ENCODE measurements at regions not wholly inside any gene's neighbourhood (a gene's known extent, or its start where the extent isn't known, plus 50 kb on each side); places are given as distances from the start of the nearest gene placed in this dataset.

DNA sequence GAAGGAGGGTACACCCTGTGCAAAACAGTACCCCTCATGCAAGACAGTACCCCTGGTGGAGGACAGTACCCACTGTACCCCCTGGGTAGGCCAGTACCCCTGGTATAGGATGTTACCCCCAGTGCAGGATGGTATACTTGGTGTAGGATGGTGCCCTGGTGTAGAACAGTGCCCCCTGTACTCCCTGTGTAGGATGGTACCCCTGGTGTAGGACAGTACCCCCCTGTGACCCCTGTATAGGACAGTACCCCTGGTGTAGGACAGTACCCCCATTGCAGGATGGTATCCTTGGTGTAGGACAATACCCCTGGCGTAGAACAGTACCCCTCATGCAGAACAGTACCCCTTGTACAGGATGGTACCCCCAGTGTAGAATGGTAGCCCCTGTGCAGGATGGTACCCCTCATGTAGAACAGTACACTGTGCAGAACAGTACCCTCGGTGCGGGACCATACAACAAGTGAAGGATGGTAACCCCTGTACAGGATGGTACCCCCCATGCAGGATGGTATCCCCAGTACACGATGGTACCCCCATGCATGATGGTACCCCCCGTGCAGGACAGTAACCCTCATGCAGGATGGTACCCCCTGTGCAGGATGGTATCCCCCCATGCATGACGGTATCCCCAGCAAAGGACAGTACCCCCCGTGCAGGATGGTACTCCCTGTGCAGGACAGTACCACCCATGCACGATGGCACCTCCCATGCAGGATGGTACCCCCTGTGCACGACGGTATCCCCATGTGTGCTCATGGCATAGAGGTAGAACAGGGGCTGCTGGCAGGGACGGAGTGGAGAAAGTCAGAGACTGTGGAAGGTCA, 248.0 kb downstream of the DCDC2C start:
- H3K4me3 Mint-ChIP-seq: no peak overlapping the region
- no peaks in the 10 kb centered on the region for H3K4me1 Mint-ChIP-seq (ENCODE audit: low read depth)
- H3K27ac Mint-ChIP-seq: no peak overlapping the region
- no peaks in the 10 kb centered on the region for H3K9me3 Mint-ChIP-seq
- no peaks in the 10 kb centered on the region for H3K27me3 Mint-ChIP-seq
- H3K36me3 Mint-ChIP-seq (ENCODE audit: low read depth): no peaks in the 10 kb centered on the region

DNA sequence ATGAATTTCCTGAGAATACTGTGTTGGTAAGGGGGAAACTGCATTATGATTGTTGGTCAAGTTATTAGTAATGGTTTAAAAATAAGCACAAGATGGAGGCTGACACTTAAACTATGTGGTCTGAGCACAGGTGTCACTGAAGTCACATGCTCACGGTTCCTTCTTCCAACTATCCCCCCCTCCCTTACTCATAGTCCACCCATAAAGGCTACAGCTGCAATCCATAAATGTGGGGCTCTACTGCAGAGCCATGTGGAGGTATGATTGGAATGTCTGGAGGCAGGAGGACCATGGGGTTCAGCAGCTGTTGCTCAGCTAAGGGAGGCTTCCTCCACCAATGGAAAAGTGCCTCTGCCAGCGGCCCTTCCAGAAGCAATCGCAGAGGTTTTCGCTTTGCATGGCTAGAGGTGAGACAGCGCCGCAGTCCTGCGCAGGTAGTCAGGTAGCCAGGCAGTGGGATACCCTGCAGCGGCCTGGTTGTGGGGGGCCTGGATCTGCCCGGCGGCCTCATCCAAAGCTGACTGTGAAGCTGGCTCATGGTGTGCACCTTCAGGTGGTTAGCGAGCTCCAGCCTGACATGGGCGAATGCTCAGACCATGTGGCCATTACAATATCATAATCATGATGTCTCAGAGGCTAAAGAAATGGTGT, 249.6 kb downstream of the DCDC2C start:
- Mint-ChIP-seq H3K36me3 (ENCODE audit: low read depth) (no peaks in the 10 kb centered on the region), H3K4me1 (ENCODE audit: low read depth) (no peaks in the 10 kb centered on the region), H3K4me3 (no peak overlapping the region), H3K27ac (no peak overlapping the region), H3K9me3 (no peaks in the 10 kb centered on the region), H3K27me3 (no peaks in the 10 kb centered on the region)

DNA sequence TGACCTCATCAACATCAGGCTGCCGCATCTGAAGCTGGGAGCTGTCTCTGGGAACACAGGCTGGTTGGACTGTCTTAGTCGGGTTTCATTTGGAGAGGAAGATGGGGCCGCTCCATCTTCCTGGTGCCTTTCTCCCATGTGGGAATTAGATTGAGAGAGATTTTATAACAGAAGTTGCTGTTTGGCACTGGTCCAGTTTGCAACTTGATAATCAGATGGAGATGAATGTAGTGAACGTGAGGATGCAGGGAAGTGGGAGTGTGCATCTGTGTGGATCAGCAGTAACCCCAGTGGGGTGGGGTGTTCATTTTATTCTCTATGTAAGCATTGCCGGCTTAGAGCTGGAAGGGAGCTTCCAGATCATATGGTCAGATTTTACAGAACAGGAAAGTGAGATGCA, 250.9 kb downstream of the DCDC2C start:
- H3K9me3 Mint-ChIP-seq: no peaks in the 10 kb centered on the region
- H3K4me1 Mint-ChIP-seq (ENCODE audit: low read depth): no peaks in the 10 kb centered on the region

DNA sequence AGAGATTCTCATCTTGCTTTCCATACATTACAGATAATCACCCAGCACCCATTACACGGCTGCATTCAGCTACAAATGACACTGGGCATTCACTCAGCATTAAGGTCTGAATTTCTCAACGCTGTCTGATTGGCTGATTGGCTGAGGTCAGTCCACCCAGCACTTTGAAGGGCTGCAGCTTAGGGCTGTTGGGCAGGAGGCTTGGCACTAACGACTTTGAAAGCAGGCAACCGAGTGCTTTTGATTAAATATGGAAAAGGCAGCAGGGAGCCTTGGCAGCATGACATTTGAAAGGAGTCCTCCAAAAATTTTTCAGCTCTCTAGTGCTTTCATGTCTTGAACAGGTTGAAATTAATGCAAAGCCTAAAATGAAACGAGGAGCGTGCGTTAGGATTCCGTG, 253.0 kb downstream of the DCDC2C start:
- Mint-ChIP-seq H3K4me3 (no peak overlapping the region), H3K27ac (no peak overlapping the region), H3K4me1 (ENCODE audit: low read depth) (no peaks in the 10 kb centered on the region), H3K9me3 (no peaks in the 10 kb centered on the region), H3K36me3 (ENCODE audit: low read depth) (no peaks in the 10 kb centered on the region), H3K27me3 (no peaks in the 10 kb centered on the region)

More for the DNA sequence above, 250.9 kb downstream of the DCDC2C start:
- H3K4me3 Mint-ChIP-seq: no peak overlapping the region
- no peaks in the 10 kb centered on the region for H3K27me3 Mint-ChIP-seq
- H3K36me3 Mint-ChIP-seq (ENCODE audit: low read depth): no peaks in the 10 kb centered on the region
- H3K27ac Mint-ChIP-seq: no peak overlapping the region

DNA sequence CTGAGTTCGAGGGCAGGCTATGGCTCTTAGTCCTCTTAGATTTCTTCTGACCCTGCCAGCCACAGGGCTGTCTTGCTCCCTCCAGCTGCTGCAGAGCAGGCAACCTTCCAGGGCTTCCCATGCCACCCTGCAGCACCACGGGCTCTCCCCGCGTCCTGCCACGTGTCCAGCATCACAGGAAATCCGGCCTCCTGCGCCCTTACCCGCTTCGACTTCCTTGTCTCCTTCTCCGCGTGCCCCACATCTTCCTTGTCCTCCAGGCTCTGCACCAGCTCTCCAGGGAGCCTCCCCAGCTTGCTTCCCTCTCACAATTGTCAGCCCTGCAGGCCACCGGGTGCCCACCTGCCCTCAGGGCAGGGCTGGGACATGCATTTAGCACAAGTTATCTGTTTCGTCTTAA, 253.5 kb downstream of the DCDC2C start:
- H3K27me3 Mint-ChIP-seq: no peaks in the 10 kb centered on the region
- H3K9me3 Mint-ChIP-seq: no peaks in the 10 kb centered on the region
- H3K27ac Mint-ChIP-seq: no peak overlapping the region
- no peak overlapping the region for H3K4me3 Mint-ChIP-seq
- no peaks in the 10 kb centered on the region for H3K36me3 Mint-ChIP-seq (ENCODE audit: low read depth)
- H3K4me1 Mint-ChIP-seq (ENCODE audit: low read depth): no peaks in the 10 kb centered on the region

DNA sequence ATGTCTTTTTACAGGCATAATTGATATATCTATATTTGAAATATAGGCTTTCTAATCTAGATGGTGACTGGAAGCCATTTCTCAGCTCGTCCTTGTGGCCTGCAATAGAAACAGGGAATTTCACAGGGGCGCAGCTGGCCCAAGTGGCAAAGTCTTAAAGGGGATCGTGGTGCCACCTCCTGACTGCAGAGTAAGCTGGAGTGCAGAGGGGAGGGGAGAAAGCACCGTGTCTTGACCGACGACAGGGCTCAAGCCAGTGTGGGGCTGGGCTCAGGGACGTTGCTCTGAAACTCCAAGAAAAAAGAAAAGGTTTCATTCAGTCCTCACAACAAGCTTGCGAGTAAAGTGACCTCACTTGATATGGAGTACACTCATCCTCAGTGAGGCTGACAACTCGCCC, 255.1 kb downstream of the DCDC2C start:
- no peaks in the 10 kb centered on the region for H3K36me3 Mint-ChIP-seq (ENCODE audit: low read depth)
- H3K27ac Mint-ChIP-seq: no peak overlapping the region
- H3K4me3 Mint-ChIP-seq: no peak overlapping the region
- H3K27me3 Mint-ChIP-seq: no peaks in the 10 kb centered on the region
- H3K4me1 Mint-ChIP-seq (ENCODE audit: low read depth): no peaks in the 10 kb centered on the region
- no peaks in the 10 kb centered on the region for H3K9me3 Mint-ChIP-seq

DNA sequence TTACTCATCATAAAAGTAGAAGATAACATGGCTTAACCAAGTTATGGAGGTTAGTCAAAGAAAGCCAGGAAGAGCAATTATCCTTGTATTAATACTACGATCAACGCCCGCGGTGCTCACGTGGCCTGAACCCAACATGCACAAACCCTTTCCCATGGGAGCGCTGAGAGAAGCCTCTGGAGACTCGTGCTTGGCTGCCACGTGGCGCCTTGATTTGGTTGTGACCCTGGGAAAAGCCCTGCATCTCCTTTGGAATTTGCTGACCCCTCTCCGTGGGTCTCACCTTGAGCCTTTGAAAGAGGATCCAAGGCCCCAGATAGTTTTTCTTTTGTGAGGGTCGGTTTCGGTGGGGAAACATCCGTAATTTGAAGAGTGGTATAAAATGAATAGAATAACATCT, 255.6 kb downstream of the DCDC2C start:
- H3K27me3 Mint-ChIP-seq: no peaks in the 10 kb centered on the region

DNA sequence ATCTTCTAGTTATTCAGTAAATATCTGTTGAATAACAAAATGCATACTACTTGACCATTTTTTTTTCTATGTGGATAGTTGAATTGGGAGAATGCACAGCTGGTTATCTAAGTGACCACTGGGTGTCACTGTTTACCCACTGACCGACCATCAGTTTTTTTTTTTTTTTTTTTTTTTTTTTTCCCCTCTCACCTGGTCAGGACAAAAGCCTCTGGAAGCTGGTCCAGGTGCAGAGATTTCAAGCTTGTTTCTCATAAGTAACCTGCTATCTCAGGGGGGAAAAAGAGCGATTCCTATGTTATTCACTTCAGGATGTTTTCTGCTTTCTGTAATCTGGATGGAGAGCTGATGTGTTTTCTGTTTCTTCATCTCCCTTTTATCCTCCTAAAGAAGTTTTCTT, 256.0 kb downstream of the DCDC2C start:
- Mint-ChIP-seq H3K36me3 (ENCODE audit: low read depth) (no peaks in the 10 kb centered on the region), H3K27ac (no peak overlapping the region), H3K9me3 (no peaks in the 10 kb centered on the region), H3K4me3 (no peak overlapping the region), H3K4me1 (ENCODE audit: low read depth) (no peaks in the 10 kb centered on the region), H3K27me3 (no peaks in the 10 kb centered on the region)

More for the DNA sequence above, 255.6 kb downstream of the DCDC2C start:
- H3K4me3 Mint-ChIP-seq: no peak overlapping the region
- no peaks in the 10 kb centered on the region for H3K4me1 Mint-ChIP-seq (ENCODE audit: low read depth)
- no peaks in the 10 kb centered on the region for H3K36me3 Mint-ChIP-seq (ENCODE audit: low read depth)
- no peaks in the 10 kb centered on the region for H3K9me3 Mint-ChIP-seq
- no peak overlapping the region for H3K27ac Mint-ChIP-seq

DNA sequence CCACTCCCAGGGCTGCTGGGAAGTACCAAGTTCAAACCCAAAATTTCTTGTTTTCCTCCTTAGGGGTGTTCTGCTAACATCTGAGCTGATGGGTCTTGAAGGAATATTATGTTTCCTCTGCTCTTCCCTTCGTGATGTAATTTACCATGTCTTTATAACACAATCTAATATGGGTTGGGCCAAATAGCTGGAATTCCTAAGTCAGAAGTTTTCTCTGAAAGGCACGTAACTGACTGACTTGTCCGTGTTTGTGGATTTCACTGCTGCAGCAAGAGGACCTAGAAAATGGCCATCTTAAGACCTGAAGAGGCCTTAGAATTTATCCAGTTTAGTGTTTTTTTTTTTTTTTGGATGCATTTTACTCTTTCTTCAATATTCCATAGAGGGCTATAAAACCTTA, 256.7 kb downstream of the DCDC2C start:
- H3K4me1 Mint-ChIP-seq (ENCODE audit: low read depth): no peaks in the 10 kb centered on the region

DNA sequence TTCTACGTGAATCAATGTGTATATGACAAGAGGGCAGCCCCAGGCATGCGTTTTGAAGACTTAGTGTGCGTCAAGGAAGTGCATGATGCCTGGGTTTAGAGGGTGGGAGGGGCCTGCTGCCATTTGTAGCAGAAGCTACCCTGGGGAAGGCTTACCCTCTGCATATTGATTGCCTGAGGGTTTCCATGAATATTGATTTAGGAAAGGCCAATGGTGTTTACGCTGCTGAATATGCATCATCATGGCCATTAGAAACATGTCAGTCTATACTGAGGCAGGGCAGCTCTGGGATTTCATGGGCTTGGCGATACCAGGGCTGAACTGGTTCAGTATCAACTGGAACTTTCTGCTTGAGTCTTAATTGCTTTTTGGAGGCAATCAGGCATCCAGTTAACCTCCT, 259.3 kb downstream of the DCDC2C start:
- H3K27me3 Mint-ChIP-seq: no peaks in the 10 kb centered on the region
- H3K4me3 Mint-ChIP-seq: no peak overlapping the region
- no peaks in the 10 kb centered on the region for H3K4me1 Mint-ChIP-seq (ENCODE audit: low read depth)
- no peaks in the 10 kb centered on the region for H3K36me3 Mint-ChIP-seq (ENCODE audit: low read depth)
- H3K9me3 Mint-ChIP-seq: no peaks in the 10 kb centered on the region
- H3K27ac Mint-ChIP-seq: no peak overlapping the region

More for the DNA sequence above, 256.7 kb downstream of the DCDC2C start:
- Mint-ChIP-seq H3K4me3 (no peak overlapping the region), H3K27ac (no peak overlapping the region), H3K9me3 (no peaks in the 10 kb centered on the region), H3K27me3 (no peaks in the 10 kb centered on the region), H3K36me3 (ENCODE audit: low read depth) (no peaks in the 10 kb centered on the region)

DNA sequence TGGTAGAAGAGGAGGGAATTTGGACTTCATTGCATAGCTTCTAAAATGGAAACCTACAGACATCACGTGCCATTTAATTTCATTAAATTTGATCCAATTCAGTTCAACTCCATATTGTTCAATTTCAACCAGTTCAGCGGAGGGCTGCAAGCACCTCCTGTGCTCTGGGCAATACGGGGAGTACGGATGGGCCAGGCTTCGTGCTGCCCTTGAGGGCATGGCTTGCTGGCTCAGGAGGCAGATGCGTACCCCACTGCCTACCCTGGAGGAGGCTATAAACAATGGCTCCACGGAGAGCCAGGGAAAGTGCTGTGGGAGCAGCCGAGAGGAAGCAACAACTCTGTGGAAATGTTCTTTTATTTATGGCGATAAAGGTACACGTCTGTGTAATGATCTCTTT, 261.8 kb downstream of the DCDC2C start:
- no peaks in the 10 kb centered on the region for H3K9me3 Mint-ChIP-seq
- H3K27me3 Mint-ChIP-seq: no peaks in the 10 kb centered on the region
- H3K27ac Mint-ChIP-seq: no peak overlapping the region
- no peak overlapping the region for H3K4me3 Mint-ChIP-seq
- H3K36me3 Mint-ChIP-seq (ENCODE audit: low read depth): no peaks in the 10 kb centered on the region
- H3K4me1 Mint-ChIP-seq (ENCODE audit: low read depth): no peaks in the 10 kb centered on the region

DNA sequence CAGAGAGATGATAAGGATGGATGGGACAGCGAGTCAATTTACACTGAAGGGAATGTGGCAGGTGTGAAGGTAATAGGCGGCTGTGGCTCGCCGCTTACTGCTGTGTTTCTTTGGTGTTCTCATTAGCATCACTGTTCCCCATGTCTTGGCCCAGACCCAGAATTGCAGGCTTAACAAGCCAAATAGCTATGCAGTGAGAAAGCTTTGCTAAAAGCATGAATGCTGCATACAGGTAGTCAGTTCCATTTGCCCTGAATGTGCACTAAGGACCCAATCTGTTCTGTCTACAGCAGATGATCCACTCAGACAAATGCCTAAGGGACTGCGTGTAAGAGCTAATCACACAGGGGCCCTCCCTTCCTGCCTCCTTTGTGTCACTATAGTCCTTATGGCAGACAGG, 262.6 kb downstream of the DCDC2C start:
- Mint-ChIP-seq H3K9me3 (no peaks in the 10 kb centered on the region), H3K27me3 (no peaks in the 10 kb centered on the region), H3K36me3 (ENCODE audit: low read depth) (no peaks in the 10 kb centered on the region), H3K4me1 (ENCODE audit: low read depth) (no peaks in the 10 kb centered on the region), H3K27ac (no peak overlapping the region), H3K4me3 (no peak overlapping the region)

DNA sequence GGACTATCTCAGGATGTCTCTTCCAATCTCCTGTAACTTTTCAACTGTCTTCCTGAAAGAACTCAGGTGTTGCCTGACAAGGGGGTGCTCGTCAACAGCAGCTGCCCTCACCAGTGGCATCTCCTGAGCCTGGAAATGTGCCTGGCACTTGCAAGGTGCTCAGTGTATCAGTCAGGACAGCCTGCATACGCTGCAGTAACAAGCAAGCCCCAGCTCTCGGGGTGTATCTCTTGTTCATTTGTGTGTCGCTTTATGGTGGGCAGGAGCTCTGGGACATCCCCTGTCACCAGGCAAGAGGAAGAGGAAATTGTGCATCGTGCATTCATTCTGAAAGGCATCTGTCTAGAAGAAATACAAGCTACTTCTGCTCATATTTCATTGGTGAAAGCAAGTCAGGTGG, 263.1 kb downstream of the DCDC2C start:
- Mint-ChIP-seq H3K9me3 (no peaks in the 10 kb centered on the region), H3K27ac (no peak overlapping the region), H3K27me3 (no peaks in the 10 kb centered on the region), H3K4me3 (no peak overlapping the region), H3K4me1 (ENCODE audit: low read depth) (no peaks in the 10 kb centered on the region), H3K36me3 (ENCODE audit: low read depth) (no peaks in the 10 kb centered on the region)

DNA sequence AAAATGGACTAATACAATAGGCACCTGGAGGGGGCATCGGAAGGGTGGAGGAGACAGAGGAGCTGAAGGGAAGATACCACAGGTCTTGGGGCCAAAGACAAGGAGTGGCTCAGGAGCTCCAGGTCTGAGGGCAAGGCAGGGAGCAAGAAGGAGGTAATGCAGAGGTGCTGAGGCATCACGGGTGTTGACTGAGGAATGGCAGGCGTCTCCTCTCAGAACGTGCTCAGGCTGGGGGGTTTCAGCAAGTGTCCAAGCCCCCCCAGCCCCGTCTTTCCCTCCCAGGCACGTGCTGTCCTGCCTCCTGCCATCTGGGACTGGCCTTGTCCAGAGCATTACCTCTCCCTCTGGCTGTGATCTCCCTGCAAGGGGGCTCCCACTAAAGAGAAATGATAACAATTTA, 265.4 kb downstream of the DCDC2C start:
- Mint-ChIP-seq H3K27ac (no peak overlapping the region), H3K4me1 (ENCODE audit: low read depth) (no peaks in the 10 kb centered on the region), H3K27me3 (no peaks in the 10 kb centered on the region), H3K4me3 (no peak overlapping the region), H3K36me3 (ENCODE audit: low read depth) (no peaks in the 10 kb centered on the region), H3K9me3 (no peaks in the 10 kb centered on the region)

DNA sequence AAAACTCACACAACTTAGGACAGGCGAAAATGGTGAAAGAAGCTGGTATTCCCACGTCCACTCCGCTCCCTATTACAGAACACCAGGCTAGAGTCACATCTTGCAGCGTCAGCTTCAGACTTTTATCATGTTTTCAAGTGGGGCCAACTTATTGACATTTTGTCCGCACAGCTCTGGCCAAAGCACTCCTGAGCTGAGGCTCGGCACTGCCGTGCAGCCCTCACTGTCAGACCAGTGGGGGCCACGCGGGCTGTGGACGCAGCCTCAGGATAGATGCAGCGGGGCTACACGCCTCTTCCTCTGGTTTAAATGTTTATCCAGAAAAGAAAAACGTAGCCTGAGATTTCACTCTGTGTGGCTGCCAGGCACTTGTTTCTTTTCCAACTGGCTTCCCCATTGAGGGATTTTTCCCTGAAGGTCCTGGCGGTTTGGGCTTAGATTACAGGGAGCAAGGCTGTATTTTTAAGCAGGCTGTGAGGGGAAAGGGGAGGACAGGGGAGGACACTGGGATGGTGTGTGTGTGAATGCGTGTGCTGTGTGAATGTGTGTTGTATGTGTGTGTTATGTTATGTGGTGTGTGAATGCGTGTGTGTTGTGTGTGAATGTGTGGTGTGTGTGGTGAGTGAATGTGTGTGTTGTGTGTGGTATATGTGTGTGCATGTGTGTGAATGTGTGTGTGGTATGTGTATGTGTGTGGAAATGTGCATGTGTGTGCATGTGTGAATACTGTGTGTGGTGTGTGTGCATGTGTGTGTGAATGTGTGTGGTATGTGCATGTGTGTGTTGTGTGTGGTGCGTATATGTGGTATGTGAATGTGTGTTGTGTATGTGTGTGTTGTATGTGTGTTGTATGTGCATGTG, 267.6 kb downstream of the DCDC2C start:
- no peaks in the 10 kb centered on the region for H3K36me3 Mint-ChIP-seq (ENCODE audit: low read depth)
- H3K9me3 Mint-ChIP-seq: no peaks in the 10 kb centered on the region
- H3K27me3 Mint-ChIP-seq: no peaks in the 10 kb centered on the region
- H3K4me3 Mint-ChIP-seq: no peak overlapping the region
- no peaks in the 10 kb centered on the region for H3K4me1 Mint-ChIP-seq (ENCODE audit: low read depth)
- no peak overlapping the region for H3K27ac Mint-ChIP-seq

Data from stimulated activated naive CD8-positive, alpha-beta T cell treated with anti-CD3 and anti-CD28 coated beads, Interleukin-15, Interleukin-2, amounts not matched to agents 100 ng/mL and 50 ng/mL, for 24 hours (primary cell).